HG03439 (cell line): ENCODE measurements at regions not wholly inside any gene's neighbourhood (a gene's known extent, or its start where the extent isn't known, plus 50 kb on each side); places are given as distances from the start of the nearest gene placed in this dataset.
"Not testable (repeated sequence)": the region's sequence is repeated elsewhere in the genome, so short reads cannot be mapped to it uniquely, and the experiment has no call there.

Source experiments
- ATAC-seq: cut with Tn5 transposase; IDR thresholded peaks from one replicate; pipeline ENCODE4 v1.9.1; 2021; ENCODE audit warnings: mild to moderate bottlenecking, moderate library complexity; ENCODE audit not compliant: unreplicated experiment

DNA sequence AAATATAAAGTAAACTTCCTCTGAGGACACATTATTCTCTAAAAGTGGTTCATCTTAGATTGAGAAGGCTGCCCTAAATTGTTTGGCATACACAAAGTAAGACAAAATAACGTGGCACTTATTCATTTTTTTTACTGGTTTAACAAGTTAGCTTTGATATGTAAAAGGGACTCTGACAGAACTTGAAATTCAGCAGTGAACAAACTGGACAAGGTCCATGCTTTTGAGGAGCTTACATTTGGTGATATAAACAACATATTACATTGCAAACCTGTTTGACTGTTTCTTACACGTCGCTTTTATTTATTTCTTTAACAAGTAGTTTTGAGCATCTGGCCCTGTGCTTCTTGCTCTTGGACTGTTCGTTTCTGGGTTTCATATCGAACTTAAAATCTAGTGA, 253.1 kb upstream of the POM121L12 start:
- no peak for ATAC-seq

DNA sequence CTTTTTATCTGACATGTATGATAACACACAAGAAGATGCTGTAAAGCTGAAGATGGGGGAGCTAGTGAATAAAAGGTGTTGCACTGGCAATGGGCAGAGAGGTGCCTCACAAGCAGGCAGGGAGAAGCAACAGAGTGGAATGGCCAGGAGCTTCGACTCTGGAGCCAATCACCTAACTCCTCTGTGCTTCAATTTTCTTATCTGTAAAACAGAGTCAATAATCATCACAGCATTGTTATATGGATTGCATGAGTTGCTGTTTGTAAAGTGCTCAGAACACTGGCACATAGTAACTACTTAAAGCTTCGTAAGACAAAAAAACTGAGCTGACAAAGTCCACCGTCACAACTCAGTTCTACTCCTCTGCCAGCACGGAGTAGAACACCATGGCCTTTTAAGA, 254.2 kb upstream of the POM121L12 start:
- no peak for ATAC-seq

DNA sequence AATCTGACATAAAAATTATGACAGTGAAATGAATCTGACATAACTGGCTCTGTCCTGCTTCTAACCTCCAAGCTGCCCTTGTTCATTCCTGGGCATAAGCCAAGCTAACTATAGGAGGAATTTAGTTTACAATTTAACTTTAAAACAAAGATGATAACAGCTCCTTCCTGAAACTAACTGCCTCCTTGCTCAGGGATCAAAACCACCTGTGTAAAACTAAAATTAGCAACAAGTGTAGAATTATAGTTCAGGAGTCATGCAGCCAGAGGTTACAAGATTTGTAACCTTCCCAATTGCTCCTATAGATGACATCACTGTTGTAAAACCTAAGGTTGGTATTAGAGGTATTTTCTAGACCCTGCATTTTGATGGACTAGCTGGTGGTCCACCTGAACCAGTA, 256.4 kb upstream of the POM121L12 start:
- no peak for ATAC-seq

DNA sequence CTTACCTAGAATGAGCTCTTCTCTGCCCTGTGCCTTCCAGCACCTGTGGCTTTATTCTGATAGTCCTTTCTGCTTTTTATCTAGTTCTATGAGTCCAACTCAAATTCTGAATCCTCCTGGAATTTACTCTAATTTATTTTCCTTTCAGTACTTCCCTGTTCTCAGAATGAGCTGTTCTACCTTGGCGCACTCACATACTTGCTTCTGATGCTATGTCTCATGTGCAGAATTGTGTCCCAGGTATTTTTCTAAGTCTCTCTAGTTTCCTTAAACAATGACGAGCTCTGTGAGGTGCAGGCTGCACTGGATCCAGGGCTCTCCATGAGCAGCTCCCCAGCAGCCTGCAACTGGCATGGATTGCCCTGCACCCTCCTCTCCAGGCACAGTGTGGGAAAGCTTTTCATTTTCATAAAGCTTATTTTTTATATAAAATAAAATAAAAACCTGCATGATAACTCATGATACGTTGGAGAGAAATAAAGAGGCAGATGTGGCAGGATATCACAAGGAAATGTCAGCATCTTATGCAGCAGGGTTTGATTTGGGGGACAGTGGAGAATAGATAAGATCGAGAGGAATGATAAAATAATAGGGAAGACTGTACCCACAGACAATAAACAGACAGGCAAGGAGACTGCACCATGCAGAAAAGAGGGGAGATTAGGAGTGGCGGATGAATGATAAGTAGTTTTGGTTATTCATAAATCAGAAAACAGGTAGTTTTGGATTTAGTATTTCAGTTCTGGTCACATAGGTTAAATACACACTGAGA, 258.2 kb upstream of the POM121L12 start:
- ATAC-seq, result no peak

DNA sequence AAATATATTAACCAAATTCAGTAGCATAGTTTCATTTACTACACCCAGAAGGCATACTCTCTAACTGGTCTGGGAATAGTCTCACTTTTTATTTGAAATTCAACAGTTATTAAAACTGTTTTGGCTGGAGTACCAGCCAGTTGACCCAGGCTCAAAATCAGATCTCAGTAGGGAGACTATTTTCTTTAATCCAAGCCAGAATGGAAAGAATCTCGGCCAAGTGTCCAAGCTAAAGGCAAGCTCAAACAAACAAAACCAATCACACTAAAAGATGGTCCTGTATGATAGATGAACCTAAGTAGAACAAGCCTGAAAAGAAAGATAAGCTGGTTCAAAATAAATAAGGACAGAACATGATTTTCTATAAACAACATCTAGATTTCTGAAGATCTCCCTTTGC, 259.6 kb upstream of the POM121L12 start:
- no peak for ATAC-seq

DNA sequence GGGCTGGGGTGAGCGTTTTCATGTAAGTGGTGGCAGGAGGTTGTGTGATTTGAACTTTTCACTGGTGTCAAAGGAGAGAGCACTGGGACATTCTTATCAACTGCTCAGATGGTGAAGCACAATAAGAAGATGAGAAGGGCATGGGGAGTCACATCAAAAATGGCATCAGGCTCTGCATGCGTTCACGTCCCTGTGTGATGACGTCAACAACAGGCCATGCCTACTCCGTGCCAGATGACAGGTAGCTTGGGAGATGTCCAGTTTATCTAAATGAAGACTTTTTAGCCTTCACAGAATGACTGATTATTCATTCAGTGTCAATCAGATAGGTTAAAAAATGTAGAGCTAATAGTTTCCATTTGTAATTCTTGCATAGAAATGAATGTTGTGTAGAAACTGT, 264.3 kb upstream of the POM121L12 start:
- no peak for ATAC-seq

DNA sequence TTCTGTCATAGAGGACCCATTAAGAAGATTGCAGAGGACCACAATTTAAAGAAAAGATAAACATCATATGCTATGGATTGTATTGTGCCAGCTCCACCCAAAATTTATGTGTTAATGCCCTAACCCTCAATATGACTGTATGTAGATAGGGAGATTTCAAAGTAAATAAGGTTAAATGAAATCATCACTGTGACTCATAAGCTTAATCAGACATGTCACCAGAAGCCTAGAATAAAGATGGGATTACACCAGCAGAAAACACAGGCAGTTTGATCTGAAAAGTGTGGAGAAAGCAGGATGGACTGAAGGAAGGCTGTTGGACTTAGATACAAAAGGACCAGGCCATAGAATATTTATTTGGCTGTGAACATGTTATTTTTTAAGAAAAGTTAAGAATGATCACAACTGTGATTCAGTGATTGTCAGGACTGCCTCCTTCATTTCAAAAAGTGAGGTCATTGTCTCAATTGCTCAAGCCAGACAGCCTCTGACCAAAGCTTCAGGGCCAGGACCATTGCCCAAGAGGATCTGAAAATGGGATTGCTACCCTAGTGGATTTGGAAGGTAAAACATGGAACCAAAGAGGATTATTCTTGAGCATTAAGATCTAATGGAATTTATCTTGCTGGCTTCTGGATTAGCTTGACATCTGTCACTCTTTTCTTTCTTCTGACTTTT, 270.8 kb upstream of the POM121L12 start:
- ATAC-seq, result no peak

DNA sequence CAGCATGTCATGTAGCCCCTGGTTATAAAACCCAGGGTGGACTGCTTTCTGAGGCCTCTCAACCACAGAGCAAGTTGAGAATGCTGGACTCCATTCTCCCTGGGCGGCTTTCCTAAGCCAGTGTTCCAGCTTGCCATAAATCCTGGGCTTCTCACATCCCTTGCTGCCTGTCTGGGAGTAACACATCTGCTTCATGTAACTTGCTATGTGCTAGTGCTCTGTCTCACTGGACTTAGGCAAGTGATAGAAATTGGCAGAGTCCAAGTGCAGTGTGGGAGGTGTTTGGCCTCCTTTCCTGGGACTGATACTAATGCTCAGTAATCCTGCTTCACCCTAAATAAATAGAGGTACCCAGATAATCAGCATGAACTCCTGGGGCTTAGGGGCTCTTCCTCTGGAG, 277.1 kb upstream of the POM121L12 start:
- ATAC-seq, result no peak

DNA sequence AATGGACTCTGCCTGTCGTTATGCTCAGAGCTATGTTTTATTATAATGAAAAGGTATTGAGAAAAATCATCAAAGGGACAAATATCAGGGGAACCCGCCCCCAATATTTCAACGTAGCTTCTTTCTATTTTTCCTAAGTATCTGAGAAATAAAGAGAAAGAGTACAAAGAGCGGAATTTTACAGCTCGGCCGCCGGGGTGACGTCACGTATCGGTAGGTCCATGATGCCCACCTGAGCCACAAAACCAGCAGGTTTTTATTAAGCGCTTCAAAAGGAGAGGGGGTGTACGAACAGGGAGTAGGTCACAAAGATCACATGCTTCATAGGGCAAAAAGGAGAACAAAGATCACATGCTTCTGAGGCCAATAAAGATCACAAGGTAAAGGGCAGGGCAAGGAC, 281.6 kb upstream of the POM121L12 start:
- ATAC-seq, result no peak

DNA sequence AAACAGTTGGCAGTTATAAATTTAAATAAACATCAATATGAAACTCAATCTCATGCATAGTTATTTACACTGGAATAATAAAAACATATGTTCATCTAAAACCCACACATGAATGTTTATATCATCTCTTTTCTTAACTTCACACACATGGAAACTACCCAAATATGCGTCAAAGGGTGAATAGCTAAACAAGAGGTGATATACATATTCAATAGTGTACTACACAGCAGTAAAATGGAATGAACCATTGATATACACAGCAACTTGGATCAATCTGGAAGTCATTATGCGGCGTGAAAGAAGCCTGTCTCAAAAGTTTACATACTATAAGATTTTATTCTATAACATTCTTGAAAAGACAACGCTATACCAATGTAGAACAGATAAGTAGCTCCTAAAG, 282.5 kb upstream of the POM121L12 start:
- ATAC-seq, result no peak

DNA sequence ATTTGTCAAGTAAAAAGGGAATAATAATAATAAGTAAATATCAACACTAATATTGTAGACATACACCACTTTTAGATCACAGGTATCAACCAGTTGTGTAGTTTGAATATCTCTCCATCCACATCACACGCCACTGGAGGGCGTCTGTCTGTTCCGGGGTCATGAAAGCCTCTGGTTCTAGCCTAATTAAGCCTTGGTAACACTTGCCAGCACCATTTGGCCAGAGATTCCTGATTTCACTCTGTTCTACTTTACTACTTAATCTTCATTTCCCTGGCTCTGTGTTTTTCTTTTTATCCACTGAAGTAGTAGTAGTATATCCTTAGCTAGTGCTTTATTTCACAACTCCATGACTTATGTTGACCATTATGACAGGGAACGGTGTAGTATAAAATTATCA, 285.6 kb upstream of the POM121L12 start:
- no peak for ATAC-seq

DNA sequence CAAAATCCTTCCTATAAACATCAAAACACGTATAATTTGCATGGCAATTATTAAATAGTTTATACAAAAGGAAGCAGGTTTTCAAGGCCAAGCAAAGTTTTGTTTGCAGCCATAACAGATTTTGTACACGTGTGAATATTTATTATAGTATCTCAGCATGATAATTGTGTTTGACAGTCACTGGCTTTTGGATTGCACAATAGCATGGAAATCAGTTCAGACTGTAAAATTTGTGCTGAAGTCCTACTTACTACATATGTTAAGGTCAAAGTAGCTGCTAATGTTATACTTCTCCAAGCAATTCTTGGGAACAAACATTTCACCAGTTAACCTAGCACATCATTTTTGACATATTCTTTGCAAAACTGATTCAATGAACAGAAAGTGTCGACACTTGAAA, 287.6 kb upstream of the POM121L12 start:
- ATAC-seq, result no peak

DNA sequence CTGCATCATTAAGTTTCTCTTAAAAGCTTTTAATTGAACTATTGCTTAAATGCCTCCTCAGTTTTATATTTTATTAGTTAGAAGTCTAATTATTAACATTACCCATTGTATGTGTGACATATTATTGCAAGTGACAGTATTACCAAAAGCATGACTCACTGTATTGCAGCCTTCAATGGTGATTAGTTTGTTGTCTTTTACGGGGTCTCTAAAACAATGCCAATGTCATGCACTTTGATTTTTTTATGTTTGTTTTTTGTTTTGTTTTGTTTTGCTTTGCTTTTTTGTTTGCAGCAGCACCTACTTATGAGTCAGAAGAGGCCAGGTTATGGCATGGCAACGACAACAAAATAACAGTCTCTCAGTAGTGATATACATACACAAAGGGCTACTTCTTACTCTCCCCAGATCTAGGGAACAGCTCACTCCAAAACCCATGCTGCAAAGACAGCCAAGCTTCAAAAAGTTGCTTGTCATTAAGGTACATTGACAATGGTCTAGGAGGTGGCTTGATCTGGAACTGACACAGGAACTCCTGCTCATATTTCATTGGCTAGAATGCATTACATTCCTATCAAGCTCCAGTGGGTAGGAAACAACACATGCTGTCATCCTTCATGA, 293.7 kb upstream of the POM121L12 start:
- no peak for ATAC-seq

DNA sequence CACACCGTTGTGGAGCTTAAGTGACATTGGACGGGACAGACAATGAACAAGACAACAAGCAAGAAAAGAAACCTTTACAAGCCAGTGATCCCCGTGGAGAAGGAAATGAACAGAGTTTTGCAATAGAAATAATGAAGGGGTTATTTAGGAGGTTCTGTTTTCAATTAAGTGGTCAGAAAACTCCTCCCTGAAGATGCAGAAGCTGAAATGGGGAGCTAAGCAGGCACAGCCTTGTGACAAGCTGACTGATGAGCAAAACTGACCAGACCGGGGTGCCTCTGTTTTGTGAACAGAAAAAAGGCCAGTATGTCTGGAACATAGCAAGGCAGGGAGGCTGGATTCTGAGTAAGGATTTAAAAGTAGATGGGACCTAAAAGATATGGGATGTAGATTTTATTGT, 299.8 kb upstream of the POM121L12 start:
- no peak for ATAC-seq

DNA sequence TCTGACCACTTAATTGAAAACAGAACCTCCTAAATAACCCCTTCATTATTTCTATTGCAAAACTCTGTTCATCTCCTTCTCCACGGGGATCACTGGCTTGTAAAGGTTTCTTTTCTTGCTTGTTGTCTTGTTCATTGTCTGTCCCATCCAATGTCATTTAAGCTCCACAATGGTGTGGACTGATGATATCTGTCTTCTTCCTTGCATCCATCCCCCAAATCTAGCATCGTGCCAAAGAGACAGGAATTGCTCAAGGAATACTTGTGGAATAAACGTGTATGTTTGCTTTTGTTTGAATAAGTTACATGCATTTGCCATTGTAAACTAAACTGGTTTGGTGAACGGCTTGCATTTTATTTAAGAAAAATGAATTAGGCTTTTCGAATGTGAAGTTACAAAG, 306.8 kb upstream of the POM121L12 start:
- ATAC-seq, result not testable (repeated sequence)

DNA sequence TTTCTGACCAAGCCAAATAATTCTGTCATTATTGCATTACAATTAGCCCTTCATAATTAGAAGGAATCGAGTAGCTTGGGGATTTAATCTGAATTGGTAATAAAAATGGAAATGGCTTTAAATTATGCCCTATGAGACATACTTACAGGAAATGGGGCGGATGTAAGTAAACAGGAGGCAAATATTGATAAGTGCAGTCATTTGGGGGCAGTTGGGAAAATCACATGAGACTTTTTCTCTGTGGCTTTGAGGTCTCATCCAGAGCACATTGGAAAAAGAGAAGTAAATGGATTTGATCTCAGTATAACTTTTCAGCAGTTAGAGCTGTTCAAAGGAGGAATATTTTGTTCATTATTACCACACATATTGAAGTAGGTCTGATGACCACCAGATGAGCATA, 307.8 kb upstream of the POM121L12 start:
- ATAC-seq, result no peak

DNA sequence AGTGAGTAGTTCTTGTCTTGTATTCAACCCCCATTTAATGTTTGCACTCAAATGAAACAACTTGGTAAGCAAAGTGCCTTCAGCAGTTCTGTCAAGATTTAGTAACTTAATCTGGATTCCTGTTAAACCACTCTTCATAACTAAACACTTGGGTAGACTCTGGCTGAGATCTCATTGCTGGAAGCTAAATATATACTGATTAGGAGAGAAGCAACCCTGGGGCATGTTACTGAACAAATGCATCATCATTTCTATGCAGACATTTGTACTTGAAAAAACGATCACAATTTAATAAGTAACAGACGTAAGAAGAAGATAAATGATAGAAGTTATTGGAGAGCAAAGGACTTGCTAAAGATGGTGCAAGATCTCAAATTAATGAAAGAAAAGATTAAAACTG, 308.4 kb upstream of the POM121L12 start:
- no peak for ATAC-seq

DNA sequence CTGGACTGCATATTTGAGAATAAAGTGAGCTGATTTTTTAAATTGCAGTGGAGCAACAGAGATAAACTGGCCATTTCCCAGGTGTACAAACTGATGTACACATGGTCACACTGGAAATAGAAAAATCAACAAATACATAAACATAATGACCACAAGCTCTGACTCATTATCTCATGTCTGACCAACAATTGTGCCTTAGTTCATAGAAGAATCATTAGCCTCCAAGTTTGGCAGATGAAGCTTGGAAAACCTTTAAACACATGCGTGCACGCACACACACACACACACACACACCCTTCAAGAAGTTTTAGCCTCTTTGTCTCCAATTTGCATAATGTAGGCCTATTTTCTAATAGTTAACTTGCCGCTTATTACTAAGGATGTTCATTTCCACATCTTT, 308.9 kb upstream of the POM121L12 start:
- ATAC-seq, result no peak

DNA sequence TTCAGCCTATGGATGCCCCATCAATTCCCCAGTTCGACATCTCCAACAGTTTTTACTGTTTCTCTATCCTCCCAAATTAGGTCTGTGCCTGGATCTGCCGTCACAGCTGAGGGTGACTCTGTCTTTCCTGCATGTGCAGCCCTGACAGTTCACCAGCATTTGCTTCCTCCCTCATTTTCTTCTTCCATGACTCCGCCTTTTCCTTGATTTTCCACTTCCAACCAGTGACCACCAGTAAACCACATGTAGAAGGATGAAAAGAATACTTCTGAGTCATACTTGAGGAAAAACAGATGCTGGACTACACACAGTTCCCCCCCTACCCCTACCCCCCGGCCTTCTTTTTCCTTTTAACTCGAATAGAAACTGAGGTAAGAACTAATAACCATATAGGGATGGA, 311.8 kb upstream of the POM121L12 start:
- ATAC-seq, result no peak

DNA sequence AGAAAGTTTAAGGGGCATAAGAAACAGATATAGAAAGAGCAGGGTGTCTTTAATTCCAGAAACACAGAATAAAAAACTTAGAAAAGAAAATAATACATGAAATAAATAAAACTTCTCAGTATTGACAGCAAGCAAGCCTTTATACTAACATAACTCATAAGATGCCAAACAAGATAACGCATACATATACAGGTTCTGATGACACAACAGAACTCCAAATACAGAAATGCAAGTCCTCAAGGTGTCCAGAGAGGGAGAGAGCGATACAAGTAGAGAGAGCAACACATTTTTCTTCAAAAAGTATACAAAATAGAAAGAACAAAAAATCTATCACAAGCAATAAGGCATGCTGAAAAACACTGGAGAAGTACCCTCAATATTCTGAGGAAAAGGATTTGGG, 314.6 kb upstream of the POM121L12 start:
- no peak for ATAC-seq

DNA sequence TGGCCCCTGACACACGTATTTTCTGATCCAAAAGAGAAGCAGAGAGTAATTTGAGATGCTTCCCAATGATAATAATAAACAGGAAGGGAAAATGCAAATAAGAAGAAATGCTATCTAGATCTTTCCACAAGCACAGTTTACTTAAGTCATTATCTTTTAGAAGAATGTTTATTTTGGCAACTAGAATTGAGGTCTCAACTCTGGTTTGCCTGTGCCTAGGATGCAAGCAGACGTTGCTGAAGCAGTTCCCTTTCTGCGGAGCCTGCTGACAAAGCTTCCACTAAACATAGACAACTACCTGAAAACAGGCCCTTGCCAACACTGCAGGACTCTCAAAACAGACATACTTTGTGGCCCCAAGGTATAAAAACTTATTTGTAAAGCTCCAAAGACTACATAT, 315.8 kb upstream of the POM121L12 start:
- no peak for ATAC-seq

DNA sequence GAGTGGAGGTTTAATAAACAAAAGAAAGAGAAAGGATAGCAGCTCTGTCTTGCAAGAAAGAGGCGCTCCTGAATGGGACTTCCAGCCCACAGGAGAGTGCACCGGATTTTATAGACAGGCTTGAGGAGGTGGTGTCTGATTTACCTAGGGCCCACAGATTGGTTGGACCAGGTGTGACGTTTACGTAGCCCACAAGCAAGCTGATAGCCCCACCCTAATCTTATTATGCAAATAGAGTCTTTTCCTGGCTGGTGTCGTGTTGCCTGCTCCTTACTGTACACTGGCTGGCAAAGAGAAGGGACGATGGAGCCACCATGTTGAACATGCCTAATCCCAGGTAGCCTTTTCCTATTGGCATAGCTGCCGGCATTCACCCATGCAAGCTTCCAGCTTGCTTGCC, 319.7 kb upstream of the POM121L12 start:
- ATAC-seq, result no peak
